COLO829 (cell line): ENCODE measurements at regions not wholly inside any gene's neighbourhood (a gene's known extent, or its start where the extent isn't known, plus 50 kb on each side); places are given as distances from the start of the nearest gene placed in this dataset.
"Not testable (repeated sequence)": the region's sequence is repeated elsewhere in the genome, so short reads cannot be mapped to it uniquely, and the experiment has no call there.

ENCODE experiments used
- DNase-seq: peaks from one replicate; pipeline ENCODE4 v3.0.0; 2012; ENCODE audit warnings: low spot score

DNA sequence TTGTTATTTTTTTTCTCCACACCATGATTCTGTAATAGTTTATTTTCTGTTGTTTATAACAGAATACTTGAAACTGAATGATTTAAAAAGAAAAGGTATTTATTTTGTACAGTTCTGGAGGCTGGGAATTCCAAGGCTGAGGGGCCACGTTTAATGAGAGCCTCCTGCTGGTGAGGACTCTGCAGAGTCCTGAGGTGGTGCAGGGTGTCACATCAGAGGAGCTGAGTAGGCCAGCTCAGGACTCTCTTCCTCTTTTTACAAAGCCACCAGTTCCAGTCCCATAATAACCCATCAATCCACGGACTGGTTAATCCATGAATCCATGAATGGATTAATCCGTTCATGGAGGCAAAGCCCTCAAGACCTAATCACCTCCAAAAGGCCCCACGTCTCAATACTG lies 71.6 kb downstream of the TFAP2A start:
- DNase-seq = no peak

DNA sequence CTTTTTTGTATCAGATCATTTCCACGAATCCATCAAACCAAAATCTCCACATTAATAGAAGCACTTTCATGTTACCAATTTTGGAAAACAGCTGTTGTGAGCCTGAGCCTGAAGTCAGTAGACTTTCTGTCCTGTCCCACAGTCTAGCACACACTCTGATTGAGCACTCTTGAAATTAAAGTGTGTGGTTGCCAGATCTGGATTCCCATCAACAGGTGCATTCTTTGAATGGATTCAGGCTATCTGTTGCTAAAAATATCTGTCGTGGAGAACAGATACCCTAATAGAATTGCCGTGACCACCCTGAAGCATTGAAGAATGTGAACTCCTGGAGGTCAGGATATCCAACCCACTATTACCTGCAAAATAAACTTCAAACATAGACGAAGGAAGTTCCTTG lies 73.3 kb downstream of the TFAP2A start:
- DNase-seq = no peak

DNA sequence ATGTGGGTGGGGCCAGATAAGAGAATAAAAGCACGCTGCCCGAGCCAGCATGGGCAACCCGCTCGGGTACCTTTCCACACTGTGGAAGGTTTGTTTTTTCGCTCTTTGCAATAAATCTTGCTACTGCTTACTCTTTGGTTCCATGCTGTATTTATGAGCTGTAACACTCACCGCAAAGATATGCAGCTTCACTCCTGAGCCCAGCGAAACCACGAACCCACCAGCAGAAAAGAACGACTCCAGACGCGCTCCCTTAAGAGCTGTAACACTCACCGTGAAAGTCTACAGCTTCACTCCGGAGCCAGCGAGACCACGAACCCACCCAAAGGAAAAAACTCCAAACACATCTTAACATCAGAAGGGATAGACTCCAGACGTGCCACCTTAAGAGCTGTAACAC lies 76.7 kb downstream of the TFAP2A start:
- DNase-seq = no peak

DNA sequence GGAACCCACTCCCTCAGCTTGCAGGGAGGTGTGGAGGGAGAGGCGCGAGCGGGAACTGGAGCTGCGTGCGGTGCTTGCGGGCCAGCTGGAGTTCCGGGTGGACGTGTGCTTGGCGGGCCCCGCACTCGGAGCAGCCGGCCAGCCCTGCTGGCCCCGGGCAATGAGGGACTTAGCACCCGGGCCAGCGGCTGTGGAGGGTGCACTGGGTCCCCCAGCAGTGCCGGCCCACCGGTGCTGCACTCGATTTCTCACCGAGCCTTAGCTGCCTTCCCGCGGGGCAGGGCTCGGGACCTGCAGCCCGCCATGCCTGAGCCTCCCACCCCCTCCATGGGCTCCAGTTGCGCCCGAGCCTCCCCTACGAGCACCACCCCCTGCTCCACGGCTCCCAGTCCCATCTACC lies 77.5 kb downstream of the TFAP2A start:
- DNase-seq = not testable (repeated sequence)

DNA sequence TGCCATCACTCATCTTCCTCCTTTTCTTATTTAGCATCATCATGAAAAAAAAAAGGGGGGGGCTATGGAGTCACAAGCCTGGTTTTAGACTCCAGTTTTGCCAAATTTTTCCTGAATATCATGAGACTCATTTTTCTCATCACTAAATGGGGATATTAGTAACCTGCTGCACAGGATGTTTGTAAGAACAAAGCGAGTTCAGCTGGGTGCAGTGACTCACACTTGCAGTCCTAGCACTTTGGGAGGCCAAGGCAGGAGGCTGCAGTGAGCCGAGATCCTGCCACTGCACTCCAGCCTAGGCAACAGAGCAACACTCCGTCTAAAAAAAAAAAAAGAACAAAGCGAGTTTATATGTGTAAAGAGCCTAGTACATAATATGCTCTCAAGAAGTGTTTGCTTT lies 82.8 kb downstream of the TFAP2A start:
- no peak for DNase-seq

DNA sequence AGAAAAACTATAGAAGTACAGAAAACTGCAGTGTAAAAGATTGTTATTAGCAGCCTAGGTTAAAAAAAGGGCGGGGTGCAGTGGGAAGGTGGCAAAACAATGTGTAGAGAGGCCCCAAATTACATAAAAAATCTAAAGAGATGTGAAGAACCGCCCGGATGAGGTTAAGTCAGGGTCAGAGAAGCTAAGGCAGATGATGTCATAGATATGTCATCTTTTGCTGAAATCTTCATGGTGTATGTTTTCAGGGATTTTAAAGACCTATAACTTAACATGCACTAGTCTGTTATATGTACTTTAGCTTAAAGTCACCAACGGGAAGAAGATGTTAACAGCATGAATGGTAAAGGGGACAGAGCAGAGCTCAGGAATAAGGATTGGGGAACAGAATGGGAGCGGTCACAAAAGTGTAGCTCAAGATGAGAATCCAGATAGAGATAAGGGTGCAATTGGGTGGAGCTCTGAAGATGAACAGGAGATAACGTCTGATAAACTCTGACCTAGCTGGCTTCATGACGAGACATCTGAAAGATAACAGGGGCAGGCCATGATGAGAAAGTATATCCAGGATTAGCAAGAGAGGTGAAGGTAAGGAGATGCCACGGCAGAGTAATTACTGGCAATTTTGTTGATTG lies 83.4 kb downstream of the TFAP2A start:
- DNase-seq = no peak

DNA sequence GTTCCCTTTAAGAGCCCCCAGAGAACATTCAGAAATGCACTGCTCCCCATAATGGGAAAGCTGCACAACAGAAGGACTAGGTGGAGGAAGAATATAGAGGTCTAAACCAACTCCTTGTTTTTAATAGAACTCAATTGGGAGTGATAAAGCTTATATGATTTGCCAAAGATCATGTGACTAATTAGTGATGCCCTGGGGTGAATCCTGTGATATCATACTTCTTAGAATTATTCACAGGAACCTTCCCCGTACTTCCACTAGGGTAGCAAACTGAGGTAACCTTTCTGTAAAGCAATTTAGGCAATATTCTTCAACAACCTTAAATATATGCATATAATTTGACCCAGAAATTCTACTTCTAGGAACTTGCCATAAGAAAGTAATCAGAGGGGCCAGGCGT lies 84.4 kb downstream of the TFAP2A start:
- DNase-seq = no peak

DNA sequence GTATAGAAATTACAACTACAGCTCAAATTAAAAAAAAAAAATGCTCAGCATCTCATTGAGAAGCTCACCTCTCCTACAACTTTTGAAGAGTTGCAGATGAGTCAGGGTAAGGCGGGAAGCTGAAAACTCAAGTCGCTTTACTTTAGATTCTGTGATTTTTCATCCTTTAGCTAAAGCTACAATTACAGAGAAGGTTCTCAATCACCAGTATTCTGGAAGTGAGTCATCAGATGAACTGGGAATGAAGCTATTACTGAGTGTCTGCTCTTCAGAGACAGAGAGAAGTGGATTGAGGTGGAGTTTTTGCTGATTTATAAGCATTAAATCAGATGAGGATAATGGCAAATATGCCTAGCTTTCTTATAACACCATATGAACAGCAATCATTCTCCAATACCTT lies 91.9 kb downstream of the TFAP2A start:
- DNase-seq = peak; percentile 51

DNA sequence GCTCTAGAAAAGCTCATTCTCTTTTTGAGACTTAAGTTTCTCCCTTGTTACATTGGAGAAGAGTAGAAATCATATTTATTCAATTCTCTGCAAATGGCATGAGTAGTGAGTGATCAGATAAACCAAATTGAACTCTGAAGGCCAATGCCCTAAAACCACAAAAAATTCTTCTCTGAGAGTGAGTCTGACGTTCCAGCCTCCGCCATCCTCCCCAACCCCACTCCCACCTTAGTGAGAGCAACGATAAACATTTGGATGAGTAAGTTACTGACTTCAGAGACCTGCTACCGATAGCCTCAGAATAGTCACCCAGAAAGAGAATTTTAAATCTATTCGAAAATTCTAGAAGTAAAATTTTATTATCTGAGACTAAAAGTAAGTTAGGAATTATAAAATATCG lies 94.6 kb downstream of the TFAP2A start:
- DNase-seq = no peak

DNA sequence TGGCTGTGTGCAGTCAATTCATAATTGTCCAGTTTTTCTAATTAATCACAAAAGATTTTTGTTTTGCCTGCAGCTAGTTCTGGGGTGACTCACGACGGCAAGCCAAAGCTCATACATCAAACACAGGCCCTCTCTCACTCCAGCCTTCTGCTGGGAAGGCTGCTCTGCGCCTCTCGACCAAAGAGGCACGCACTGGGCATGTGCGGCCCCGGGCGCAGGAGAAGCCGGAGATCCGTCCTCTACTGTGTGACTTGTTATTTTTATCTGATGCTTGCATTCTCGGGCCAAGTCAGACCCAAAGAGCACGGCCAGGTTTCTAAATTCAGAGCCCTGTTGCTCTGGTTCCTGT lies 98.5 kb downstream of the TFAP2A start:
- peak; percentile 95 for DNase-seq

DNA sequence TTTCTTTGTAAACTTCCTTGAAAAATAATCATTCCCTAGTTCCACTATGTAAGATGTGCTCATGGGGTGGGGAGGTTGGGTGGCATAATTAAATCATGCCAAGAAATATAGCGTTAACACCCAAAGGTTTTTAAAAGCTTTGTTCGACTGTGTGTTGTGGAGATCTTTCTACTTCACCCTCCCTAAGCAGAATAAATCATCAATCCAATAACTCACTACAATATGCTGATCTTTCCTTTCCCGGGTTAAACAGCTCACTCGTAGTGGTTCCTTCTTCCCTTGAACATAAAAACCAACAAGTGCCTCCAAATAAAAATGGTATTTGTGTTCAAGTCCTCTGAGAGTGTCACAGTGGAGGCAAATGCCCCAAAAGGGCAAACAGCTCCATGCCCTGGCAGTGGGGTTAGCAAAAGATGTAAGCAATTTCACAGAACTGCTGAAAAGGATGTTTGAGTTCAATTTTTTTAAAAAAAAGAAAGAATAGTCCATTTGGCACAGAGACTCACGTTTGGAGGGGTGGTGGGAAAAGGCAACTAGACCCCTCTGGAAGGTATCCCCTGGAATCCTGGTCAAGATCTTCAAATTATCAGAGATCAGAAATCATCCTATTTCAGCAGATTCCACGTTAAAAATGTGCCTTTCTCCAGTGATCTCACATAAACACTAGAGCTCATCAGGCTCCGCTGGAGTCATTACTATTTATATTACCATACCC lies 99.1 kb downstream of the TFAP2A start:
- DNase-seq = no peak

DNA sequence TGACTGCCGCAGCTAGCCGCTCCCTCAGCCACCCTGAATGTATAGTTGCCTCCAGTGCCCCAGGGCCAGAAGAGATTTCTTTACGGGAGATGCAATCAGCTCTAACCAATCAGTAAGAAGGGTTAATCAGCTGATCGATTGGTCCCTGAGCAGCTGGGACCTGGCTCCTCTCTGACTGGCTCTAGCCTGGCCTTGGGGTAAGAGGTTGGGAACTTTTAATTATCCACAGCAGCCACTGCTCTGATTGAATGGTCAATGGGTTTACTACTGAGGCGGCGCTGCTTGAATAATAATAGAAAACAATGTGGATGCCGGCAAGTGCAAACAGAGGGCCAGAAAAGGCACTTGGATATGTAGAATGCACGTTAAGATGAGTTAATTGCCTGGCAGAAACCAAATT lies 99.8 kb downstream of the TFAP2A start:
- DNase-seq = no peak

DNA sequence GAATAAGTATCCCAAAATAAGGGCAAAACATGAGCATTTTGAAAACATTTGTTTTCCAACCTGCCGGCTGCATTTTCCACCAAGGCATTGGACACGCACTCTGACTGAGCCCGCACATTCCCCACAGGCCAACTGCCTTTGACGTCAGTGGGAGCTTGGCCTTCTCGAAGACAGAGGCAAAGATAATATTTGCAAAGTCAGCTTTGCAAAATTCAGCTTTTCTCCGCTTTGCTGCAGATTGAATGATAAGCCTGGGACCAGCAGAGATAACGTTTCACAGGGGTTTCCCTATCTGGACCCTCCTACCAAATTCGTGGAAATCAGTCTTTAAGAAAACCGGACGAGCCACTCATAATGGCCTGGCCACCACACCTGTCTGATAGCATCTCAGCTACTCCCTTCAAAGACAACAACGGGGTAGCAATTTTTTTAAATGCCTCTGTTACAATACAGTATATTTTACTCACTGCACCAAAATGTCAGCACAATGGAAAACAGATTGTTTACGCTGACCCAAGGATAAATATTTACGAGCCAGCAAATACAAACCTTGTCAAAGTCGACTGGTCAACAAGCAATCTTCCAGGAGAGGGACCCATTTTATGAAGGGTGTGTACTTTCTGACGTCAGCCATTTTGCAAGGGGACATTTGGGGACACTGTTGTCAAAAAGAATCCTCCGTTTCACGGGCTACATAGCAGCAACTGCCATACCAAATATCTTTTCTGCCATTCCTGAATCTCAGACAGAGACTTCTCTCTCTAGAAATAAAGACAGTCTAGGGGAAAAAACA lies 100.5 kb downstream of the TFAP2A start:
- DNase-seq = no peak

DNA sequence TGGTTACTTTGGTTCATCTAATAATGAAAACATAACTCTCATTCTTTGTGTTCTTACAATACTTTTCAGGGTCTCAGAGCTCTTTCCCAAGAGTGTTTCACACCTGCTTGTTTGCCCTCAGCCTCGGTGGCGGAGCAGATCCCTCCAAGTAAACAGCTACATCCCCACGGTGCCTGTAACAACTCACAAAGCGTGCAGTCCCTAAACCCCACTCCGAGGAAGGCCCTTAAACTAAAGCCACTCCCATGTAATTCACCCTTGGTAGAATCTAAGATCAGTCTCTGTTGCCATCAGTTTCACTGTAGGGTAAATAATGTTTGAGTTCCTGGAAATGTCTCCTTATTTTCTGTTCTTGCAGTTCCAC lies 101.1 kb downstream of the TFAP2A start:
- no peak for DNase-seq

DNA sequence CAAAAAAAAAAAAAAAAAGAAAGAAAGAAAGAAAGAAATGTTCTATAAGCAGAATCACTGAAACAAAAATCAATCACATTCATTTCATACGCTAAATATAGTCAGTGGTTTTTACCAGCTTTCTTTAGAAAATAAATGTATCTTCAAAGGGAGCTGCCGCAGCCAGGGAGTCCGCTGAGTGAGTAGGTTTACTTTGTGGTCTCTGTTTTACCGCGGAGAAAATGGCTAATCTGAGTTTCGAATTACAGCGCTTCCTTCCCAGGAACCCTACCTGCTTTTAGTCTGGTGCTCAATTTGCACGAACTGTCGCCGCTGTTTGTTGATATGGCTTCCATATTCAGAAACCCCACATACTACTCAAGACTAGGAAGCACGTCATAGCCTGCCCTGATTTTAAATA lies 102.4 kb downstream of the TFAP2A start:
- no peak for DNase-seq

DNA sequence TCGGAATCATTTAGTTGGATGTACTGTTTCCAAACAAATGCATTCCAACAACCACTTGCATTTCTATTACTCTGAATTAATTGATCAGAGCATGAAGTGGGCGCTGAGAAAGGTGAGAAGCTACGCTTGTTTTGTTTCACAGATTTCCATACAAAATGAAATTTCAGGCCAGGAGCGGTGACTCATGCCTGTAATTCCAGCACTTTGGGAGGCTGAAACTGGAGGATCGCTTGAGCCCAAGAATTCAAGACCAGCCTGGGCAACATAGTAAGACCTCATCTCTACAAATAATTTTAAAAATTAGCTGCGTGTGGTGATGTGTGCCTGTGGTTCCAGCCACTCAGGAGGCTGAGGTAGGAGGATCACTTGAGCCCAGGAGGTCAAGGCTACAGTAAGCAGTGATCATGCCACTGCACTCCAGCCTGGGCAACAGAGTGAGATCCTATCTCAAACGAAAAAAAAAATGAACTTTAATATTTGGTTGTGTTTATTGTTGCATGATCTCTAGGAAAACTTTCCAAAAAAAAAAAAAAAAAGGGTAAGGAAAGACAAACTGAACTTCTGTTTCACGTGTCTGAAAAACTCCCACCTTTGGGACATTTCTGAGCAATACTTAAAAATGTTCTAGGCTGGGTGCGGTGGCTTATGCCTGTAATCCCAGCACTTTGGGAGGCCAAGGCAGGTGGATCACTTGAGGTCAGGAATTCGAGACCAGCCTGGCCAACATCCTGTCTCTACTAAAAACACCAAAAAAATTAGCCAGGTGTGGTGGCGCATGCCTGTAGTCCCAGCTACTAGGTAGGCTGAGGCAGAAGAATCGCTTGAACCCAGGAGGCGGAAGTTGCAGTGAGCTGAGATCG lies 103.1 kb downstream of the TFAP2A start:
- not testable (repeated sequence) for DNase-seq

DNA sequence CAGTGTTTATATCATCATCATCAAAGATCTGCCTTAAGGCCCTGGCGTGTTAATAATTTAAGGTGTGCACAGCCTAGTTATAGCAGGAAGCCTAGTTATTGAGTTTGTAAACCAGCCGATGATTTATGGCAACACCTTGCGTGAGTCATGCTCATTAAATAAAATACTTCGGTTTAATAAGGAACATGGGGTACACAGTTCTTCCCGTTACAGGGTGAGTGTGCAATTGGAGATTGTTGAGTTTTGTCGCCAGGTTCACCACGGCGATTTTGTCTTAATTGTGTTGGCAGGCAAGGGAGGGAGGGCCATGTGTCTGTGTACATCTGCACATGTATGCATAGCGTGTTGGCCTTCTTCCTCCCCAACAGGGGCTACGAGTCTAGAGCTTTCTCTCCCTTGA lies 104.0 kb downstream of the TFAP2A start:
- no peak for DNase-seq

DNA sequence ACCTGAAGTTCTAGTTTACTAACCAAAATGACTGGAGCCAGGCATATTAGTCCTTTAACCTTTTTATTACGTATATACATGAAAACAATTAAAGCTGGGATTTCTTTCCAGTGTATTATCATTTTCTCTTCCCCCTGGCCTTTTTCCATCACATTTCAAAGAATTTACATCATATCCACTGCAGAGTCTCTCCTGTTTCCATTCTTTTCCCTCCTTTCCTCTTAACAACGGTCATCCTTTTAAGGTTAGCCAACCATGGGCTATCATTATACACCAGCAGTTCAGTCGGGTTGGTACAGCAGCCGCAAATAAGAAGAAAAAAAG lies 104.6 kb downstream of the TFAP2A start:
- no peak for DNase-seq

DNA sequence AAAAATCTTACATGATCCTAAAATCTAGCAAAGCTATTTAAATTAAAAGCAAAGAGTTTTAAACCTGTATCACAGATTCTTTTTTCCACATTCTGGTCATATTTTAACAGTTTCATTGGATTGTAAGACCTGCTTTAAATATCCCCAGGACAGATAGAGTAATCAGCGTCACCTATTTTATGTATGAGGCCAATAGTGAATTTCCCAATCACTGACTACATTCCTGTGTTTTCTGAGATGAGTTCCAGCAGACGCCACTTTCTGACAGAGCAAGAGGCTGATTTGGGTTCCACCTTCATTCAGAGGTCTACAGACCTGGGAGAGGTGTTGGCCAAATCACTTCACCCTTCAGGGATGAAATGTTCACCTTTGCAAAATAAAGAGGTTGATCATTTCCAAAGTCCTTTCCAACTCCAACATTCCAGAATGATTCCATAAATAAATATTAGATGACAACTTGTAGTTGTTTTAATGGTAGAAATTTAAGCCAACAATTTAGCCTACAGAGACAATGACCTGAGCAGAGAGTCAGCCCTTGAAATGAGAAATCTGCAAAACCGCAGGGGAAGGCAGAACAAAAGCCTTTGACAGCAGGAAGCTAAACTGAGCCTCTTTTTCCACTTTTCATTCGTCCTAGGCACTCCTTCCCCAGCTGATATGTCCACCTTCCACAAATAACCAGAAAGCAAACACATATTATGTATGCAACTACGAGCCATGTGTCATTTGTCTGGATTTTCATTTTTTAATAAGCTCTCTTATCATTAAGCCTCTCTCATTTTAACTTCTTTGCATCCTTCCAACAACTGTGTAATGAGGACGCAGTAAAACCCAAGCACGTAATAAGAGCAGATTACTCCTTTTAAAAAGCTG lies 105.2 kb downstream of the TFAP2A start:
- DNase-seq = no peak

DNA sequence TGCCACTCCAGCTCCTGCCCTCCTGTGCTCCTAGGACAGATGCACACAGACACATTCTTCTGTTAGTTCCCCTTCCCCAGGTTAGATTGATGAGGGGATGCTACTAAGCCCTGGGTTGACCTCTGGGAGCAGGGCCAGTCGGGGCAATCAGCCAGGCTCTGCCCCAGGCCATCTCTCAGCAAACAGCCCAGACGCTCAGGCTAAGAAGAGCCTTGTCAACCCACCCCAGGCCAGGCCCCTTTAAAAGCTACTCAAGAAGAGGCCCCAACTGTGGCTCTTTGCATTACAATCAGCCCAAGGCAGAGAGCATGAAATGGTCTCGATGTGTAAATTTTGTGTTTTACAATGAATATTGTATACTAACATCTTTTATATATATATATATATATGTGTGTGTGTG lies 107.4 kb downstream of the TFAP2A start:
- no peak for DNase-seq

DNA sequence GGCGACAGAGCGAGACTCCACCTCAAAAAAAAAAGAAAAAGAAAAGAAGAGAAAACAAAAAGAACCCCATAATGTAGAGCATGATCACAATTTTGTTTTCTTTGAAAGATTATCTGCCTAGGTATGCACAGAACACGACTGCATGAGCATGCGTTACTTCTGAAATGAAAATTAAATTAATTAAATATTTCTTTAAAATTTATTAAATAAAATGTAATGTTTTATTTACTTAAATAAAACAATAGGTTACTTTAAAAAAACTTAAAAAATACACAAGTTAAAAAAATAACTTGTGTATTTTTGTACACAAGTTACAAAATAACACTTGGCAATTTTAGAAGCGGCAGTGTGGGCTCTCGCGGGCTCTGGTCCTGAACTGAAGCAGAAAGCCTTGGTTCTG lies 107.8 kb downstream of the TFAP2A start:
- no peak for DNase-seq
